GM18519 (cell line): ENCODE measurements at regions not wholly inside any gene's neighbourhood (a gene's known extent, or its start where the extent isn't known, plus 50 kb on each side); places are given as distances from the start of the nearest gene placed in this dataset.
"Not testable (repeated sequence)": the region's sequence is repeated elsewhere in the genome, so short reads cannot be mapped to it uniquely, and the experiment has no call there.

ENCODE experiments used
- ATAC-seq: cut with Tn5 transposase; IDR thresholded peaks from one replicate; pipeline ENCODE4 v1.9.1; 2021; ENCODE audit warnings: mild to moderate bottlenecking, moderate library complexity; ENCODE audit not compliant: unreplicated experiment, low FRiP score

- ATAC-seq, result no peak
Observed at GRCh38 chr17:27199948-27200347, 94.0 kb upstream of the WSB1 start.

- ATAC-seq, result no peak
Observed at GRCh38 chr17:27200476-27200875, 93.4 kb upstream of the WSB1 start.

- no peak for ATAC-seq
Observed at GRCh38 chr17:27203241-27203640, 90.7 kb upstream of the WSB1 start.

GRCh38 chr17:27206447-27206846 lies 87.5 kb upstream of the WSB1 start:
- ATAC-seq, result no peak

GRCh38 chr17:27207073-27207513 lies 86.8 kb upstream of the WSB1 start:
- no peak for ATAC-seq

- ATAC-seq, result not testable (repeated sequence)
Observed at GRCh38 chr17:27208370-27208769, 85.5 kb upstream of the WSB1 start.

- ATAC-seq, result no peak
Observed at GRCh38 chr17:27209316-27209715, 84.6 kb upstream of the WSB1 start.

GRCh38 chr17:27210809-27211208 lies 83.1 kb upstream of the WSB1 start:
- not testable (repeated sequence) for ATAC-seq

- no peak for ATAC-seq
Observed at GRCh38 chr17:27216836-27217235, 77.1 kb upstream of the WSB1 start.

- peak; percentile 49 for ATAC-seq
Observed at GRCh38 chr17:27217631-27218030, 76.3 kb upstream of the WSB1 start.

GRCh38 chr17:27218041-27218440 lies 75.9 kb upstream of the WSB1 start:
- ATAC-seq, result no peak

GRCh38 chr17:27218719-27219488 lies 75.0 kb upstream of the WSB1 start:
- peak; percentile 67 for ATAC-seq

GRCh38 chr17:27222515-27222914 lies 71.4 kb upstream of the WSB1 start:
- no peak for ATAC-seq

- no peak for ATAC-seq
Observed at GRCh38 chr17:27224526-27225315, 69.2 kb upstream of the WSB1 start.

- no peak for ATAC-seq
Observed at GRCh38 chr17:27226611-27227230, 67.2 kb upstream of the WSB1 start.

GRCh38 chr17:27230996-27231395 lies 62.9 kb upstream of the WSB1 start:
- ATAC-seq, result no peak

GRCh38 chr17:27232328-27232727 lies 61.6 kb upstream of the WSB1 start:
- no peak for ATAC-seq

- ATAC-seq, result no peak
Observed at GRCh38 chr17:27233059-27233458, 60.9 kb upstream of the WSB1 start.

GRCh38 chr17:27233776-27234175 lies 60.1 kb upstream of the WSB1 start:
- no peak for ATAC-seq

- no peak for ATAC-seq
Observed at GRCh38 chr17:27236717-27237315, 57.1 kb upstream of the WSB1 start.

GRCh38 chr17:27237890-27238289 lies 56.0 kb upstream of the WSB1 start:
- no peak for ATAC-seq
